IPS-NIHi7 (cell line): ENCODE measurements at regions not wholly inside any gene's neighbourhood (a gene's known extent, or its start where the extent isn't known, plus 50 kb on each side); places are given as distances from the start of the nearest gene placed in this dataset.

Experiments
- DNase-seq: peaks from one replicate; pipeline ENCODE4 v3.0.0; 2012; ENCODE audit warnings: mixed read lengths; ENCODE audit errors: extremely low spot score

DNA sequence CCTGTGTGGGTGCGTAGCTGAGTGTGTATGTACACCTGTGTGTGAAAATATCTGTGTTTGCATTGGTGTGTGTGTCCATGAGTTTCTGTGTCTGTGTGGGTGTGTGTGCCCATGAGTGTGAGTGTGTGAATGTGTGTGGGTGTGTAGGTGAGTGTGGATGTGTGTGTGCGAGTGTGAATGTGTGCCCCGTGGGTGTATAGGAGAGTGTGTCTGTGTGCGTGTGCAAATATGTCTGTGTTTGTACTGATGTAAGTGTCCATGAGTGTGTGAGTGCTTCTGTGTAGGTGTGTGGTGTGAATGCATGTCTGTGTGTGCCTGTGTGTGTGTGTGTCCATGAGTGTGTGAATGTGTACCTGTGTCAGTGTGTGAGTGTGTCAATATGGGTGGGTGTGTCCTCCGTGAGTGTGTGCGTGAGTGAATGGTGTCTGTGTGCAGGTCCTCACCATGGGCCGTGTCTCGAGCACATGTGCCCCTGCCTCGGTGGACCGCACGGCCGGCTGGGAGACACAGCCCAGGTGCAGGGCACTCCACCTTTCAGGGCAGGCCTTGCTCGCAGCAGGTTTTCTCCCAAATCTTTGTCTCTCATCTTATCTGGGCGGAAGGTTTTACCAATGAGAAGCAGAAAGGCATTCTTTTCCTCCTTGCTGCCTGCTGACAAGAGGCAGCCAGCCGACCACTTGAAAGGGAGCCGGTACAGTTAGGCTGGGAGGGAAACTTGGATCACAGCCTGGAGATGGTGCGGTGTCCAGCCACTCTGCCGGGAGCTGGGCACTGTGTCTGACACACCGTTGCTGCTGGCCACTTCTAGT lies 107.1 kb upstream of the FAM20C start:
- no peak for DNase-seq

GRCh38 chr7:85883-86515 lies 106.4 kb upstream of the FAM20C start:
- no peak for DNase-seq

DNA sequence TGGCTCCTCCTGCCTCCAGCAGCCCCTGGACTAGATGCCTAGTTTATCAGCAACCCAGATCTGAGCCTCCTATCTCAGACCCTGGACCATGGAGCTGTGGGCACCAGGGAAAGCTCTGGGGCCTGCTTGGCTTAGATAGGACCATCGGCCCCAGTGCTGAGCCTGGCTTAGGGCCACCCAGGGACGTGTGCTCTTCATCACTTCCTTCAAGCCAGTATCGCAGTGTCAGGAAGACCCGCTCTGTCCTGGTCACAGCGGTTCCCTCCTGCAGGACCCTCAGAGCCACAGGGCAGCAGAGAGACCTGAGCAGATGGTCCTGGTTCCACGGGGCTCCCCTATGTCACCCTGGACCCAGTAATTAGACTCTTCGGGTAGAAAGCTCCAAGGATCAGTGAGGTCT lies 105.7 kb upstream of the FAM20C start:
- DNase-seq, result no peak

- DNase-seq, result no peak
Observed at GRCh38 chr7:87047-87446, 105.3 kb upstream of the FAM20C start.

GRCh38 chr7:87671-88070 lies 104.7 kb upstream of the FAM20C start:
- no peak for DNase-seq

DNA sequence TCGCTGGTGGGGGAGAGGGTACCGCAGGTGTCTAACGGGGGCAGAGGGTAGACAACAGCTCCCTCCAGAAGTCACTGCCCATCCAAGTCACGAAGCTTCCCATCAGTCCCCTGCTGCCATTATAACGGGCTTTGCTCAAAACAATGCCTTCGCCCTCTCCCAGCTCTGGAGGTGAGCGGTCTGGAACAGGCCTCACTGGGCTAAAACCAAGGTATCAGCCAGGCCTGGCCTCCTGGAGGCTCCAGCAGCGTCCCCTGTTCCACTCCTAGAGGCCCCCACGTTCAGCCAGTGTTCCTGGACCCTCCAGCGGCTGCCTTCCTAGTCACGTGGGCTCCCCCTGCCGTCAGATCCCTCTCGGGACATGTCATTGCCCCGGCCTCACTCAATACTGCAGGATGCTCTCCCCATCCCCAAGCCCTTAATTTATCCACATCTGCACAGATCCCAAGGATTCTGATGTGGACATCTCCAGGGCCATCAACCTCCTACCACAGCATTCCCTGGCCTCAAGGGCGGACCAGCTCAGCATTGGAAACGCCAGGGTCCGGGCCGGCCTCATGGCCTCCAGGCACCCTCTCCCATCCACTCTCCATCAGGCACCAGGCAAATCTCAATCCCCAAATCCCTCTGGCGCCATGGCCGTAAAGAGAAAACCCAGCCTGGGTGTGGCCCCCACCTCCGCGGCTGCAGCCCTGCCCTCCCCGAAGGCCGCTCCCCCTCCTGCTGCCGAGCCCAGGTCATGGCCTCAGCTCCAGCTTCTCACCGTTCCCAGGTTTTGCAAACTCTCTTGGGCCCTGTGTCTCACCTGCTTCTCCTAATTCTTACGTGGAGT lies 104.1 kb upstream of the FAM20C start:
- peak; percentile 74 for DNase-seq

DNA sequence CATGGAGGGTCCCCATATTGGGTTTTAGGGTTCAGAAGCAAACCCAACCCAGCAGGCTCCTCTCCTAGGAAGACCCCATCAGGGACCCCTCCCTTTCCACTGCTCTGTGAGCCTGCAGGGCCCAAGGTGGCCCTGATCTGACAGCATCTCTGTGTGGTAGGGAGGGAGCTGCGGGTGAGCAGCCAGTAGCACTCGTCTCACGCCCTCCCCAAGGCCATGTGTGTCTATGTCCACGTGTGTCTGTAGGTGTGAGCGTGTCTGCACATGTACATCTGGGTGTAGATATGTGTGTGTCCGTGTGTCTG lies 103.5 kb upstream of the FAM20C start:
- DNase-seq, result no peak

- no peak for DNase-seq
Observed at GRCh38 chr7:89232-90019, 102.9 kb upstream of the FAM20C start.

- no peak for DNase-seq
Observed at GRCh38 chr7:90111-91063, 102.0 kb upstream of the FAM20C start.

DNA sequence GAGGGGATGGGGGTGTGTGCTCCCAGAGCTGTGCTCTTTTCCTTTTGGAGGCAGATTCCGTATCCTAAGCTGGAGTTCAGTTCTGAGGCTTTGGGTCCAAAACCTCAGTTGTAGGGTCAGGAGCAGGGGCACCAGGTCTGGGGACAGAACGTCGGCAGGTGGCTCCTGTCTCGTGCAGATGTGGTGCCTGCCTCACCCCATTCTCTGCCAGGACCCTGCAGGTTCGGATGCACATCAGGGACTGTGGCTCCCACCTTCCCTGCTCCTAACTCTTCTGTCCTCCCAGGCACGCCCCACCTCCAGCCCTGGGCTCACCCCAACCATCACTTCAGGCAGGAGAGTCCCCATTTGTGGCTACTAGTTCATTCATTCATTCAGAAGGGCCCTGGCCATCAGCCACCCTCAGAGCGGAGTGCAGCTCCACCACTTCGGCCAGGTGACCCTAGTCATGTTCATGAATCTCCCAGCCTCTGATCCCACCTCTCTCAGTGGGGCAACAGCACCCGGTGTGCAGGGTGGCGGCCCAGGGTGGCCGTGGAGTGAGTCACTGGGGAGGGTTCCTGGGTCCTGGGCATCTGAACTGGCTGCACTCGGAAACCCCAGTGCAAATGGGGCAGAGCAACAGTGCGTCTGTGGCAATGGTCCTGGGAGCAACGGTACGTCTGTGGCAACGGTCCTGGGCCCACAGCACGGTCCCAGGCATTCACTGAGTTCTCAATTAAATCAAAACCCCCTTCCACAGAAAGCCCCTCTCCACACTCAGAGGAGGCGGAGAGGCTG lies 100.8 kb upstream of the FAM20C start:
- no peak for DNase-seq

- DNase-seq, result no peak
Observed at GRCh38 chr7:92231-92674, 100.1 kb upstream of the FAM20C start.

DNA sequence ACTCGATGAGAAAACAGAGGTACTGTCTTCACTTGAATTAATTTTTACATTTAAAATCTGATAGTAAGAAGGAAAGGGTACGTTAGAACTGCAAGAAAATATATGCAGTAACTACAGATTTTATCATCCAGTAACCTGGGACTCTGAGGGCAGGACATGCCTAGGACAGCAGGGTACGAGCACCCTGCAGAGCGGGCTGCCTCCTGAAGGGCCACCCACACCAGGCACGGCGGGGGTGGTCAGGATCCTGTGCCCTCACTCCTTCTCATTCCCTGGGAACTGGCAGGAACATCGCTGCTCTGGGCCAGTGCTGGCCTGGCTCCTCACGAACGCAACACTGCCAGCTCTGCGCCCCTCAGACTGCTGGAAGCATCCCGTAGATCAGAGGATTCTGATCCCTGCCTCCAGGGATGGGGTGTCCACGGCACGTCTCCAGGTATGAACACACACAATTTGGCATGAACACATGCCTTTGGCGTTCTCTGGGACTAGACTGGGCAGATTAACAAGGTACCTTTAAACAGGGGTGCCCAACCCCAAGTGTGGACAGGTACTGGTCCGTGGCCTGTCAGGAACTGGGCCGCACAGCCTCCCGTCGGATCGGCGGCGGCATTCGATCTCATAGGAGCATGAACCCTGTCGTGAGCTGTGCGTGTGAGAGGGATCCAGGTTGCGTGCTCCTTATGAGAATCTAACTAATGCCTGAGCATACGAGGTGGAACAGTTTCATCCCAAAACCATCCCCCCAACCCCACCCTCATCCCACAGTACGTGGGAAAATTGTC lies 99.3 kb upstream of the FAM20C start:
- peak; percentile 7 for DNase-seq

DNA sequence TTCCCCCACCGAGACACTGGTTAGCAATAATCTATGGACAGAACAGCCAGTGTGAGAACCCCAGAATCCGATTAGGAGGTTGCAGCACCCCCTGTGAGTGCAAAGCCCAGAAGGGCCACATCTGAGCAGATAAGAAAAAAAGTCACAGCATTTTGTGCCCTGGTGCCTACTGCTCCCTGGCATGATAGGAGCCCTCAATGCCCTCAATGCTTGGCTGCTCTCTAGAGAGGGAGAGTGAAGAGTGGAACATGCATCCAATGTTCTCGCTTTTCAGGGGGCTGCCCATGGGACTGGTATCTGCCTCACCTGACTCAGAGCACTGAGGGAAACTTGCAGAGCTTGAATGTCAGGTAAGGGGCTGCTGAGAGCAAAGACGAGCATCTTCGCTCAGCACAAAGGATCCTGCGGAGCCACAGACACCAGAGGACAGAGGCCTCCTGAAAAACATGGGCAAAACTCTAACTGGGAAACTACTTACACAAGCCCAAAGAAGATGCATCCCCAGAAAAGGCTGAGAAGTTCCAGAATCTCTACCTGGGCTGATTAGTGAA lies 98.0 kb upstream of the FAM20C start:
- DNase-seq, result peak; percentile 10

DNA sequence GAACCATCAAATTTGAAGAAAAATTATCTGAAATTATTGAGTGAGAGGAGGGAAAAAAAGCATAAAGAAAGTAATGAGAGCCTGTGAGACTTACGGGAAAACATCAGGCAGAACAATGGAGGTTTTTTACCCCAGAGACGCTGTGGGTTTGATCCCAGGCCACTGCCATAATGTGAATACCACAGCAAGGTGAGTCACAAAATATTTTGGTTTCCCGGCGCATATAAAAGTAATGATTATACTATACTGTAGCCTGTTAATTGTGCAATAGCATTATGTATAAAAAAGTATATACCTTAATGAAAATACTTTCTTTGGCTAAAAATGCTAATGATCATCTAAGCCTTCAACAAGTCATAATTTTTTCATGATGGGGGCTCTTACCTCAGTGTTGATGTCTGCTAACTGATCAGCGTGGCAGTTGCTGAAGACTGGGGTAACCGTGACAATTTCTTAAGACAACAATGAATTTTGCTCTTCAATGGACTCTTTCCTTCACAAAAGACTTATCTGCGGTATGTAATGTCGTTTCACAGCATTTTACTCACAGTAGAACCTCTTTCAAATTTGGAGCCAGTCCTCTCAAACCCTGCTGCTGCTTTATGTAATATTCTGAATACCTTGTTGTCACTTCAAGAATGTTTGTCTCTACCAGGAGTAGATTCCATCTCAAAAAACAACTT lies 97.0 kb upstream of the FAM20C start:
- peak; percentile 8 for DNase-seq

- no peak for DNase-seq
Observed at GRCh38 chr7:95863-96260, 96.5 kb upstream of the FAM20C start.

DNA sequence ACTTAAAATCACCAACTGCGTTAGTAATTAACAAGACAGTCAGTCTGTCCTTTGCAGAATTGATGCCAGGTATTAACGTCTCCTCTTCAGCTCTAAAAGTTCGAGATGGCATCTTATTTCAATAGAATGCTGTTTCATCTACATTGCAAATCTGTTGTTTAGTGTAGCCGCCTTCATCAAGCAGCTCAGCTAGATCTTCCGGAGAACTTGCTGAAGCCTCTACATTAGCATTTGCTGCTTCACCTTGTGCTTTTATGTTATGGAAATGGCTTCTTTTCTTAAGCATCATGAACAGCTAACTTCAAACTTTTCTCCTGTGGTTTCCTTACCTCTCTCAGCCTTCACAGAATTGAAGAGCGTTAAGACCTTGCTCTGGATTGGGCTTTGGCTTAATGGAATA lies 95.5 kb upstream of the FAM20C start:
- peak; percentile 12 for DNase-seq

- no peak for DNase-seq
Observed at GRCh38 chr7:97310-97841, 95.0 kb upstream of the FAM20C start.
